Peyer's patch (tissue), 4 donors: ENCODE measurements at regions not wholly inside any gene's neighbourhood (a gene's known extent, or its start where the extent isn't known, plus 50 kb on each side); places are given as distances from the start of the nearest gene placed in this dataset.

ENCODE experiments used
- CTCF ChIP-seq, 6 experiments: fragments of 450-650 bp in 4 of 6; fragments of 200-600 bp in 2 of 6; sonication (generic) in 1 of 6; IDR thresholded peaks; one replicate each; pipeline ENCODE4 v1.5.1; 2017 to 2019; ENCODE audit warnings: antibody characterized with exemption in 6 of 6, mild to moderate bottlenecking in 3 of 6, moderate library complexity in 1 of 6
- POLR2A ChIP-seq, 2 donors: fragments of 450-650 bp; IDR thresholded peaks; one replicate each; pipeline ENCODE4 v1.5.1; 2017; ENCODE audit warnings: antibody characterized with exemption in 2 of 2, mild to moderate bottlenecking in 2 of 2, moderate library complexity in 2 of 2

- TF ChIP-seq CTCF (IDR thresholded peaks at IDR 0.05) (no peak), POLR2A (IDR thresholded peaks at IDR 0.05) (no peak)
Observed at GRCh38 chr15:95076678-95076990, 845.3 kb downstream of the MCTP2 start.
